ENCODE measurements at regions not wholly inside any gene's neighbourhood (a gene's known extent, or its start where the extent isn't known, plus 50 kb on each side); places are given as distances from the start of the nearest gene placed in this dataset.

DNA sequence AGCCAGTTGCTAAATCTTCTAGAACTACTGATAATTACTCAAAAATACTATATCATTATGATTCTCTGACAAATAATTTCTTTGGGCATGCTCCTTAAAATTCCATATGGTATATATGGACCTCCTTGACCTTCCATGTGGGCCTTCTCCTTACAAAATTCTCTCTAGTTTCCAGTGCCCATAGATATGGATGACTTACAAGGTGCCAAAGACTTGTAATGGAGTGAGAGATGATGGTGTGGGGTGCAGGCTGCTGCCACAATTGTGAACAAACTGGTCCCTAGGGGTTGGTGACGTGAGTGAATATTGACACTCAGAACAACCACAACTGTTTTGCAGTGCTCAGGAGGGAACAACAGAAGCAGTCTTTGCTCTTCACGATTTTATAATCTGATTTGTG, 378.9 kb downstream of the SNAPC1 start:
- intact Hi-C loops (cut with micrococcal nuclease) = no loop called here
- H3K27ac Mint-ChIP-seq = no peak overlapping the region
- Histone ChIP-seq H3K4me2 (replicated peaks; ENCODE audit: low read depth, low read length, poor library complexity, severe bottlenecking) (no peak overlapping the region), H2AFZ (ENCODE audit: insufficient read depth, low read depth, low read length, poor library complexity, severe bottlenecking) (no peak overlapping the region), H3K9ac (ENCODE audit: low read length) (no peak overlapping the region), H3K27me3 (replicated peaks in 1 of 4; ENCODE audit: control extremely low read depth in 1 of 4, control insufficient read depth in 3 of 4, insufficient read depth in 4 of 4, low read length in 3 of 4) (peaks cover 0 to 10% (median 2%) of the 10 kb centered on the region in 4 experiments), H3K79me2 (ENCODE audit: control insufficient read depth, insufficient read depth, low read length) (no peaks in the 10 kb centered on the region), H3K36me3 (replicated peaks in 1 of 2; ENCODE audit: control extremely low read depth in 1 of 2, control insufficient read depth in 1 of 2, extremely low read depth in 1 of 2, insufficient read depth in 2 of 2, low read length in 1 of 2) (no peaks in the 10 kb centered on the region), H4K20me1 (ENCODE audit: control insufficient read depth, insufficient read depth, low read length, poor library complexity, severe bottlenecking) (no peaks in the 10 kb centered on the region), H3K4me3 (ENCODE audit: control extremely low read depth in 1 of 5, extremely low read depth in 1 of 5, insufficient read depth in 1 of 5, low read depth in 2 of 5, low read length in 4 of 5) (no peak overlapping the region), H3K9me3 (ENCODE audit: control extremely low read depth in 1 of 3, control insufficient read depth in 2 of 3, insufficient read depth in 1 of 3, low read length in 2 of 3) (no peaks in the 10 kb centered on the region), H3K27ac (ENCODE audit: low read length in 2 of 2) (no peak overlapping the region), H3K4me1 (ENCODE audit: control insufficient read depth in 2 of 2, insufficient read depth in 2 of 2, low read length in 2 of 2) (no peaks in the 10 kb centered on the region)
- TF ChIP-seq, protein P1, sequence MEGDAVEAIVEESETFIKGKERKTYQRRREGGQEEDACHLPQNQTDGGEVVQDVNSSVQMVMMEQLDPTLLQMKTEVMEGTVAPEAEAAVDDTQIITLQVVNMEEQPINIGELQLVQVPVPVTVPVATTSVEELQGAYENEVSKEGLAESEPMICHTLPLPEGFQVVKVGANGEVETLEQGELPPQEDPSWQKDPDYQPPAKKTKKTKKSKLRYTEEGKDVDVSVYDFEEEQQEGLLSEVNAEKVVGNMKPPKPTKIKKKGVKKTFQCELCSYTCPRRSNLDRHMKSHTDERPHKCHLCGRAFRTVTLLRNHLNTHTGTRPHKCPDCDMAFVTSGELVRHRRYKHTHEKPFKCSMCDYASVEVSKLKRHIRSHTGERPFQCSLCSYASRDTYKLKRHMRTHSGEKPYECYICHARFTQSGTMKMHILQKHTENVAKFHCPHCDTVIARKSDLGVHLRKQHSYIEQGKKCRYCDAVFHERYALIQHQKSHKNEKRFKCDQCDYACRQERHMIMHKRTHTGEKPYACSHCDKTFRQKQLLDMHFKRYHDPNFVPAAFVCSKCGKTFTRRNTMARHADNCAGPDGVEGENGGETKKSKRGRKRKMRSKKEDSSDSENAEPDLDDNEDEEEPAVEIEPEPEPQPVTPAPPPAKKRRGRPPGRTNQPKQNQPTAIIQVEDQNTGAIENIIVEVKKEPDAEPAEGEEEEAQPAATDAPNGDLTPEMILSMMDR (IDR thresholded peaks at IDR 0.05) = no peak
- no peak for TF ChIP-seq EZH2 (IDR thresholded peaks at IDR 0.05; ENCODE audit: borderline replicate concordance, insufficient read depth, low read depth, low read length, poor library complexity, severe bottlenecking)
- WGBS (ENCODE audit: insufficient coverage) = 68% methylated on average over 2 of the region's 2 CpGs
- H3K4me3 Mint-ChIP-seq = no peak overlapping the region
- H3K4me1 Mint-ChIP-seq = no peaks in the 10 kb centered on the region
- CTCF ChIA-PET = no interaction called here
- H3K27me3 Mint-ChIP-seq = peaks cover 39% of the 10 kb centered on the region
- no peaks in the 10 kb centered on the region for H3K9me3 Mint-ChIP-seq (ENCODE audit: insufficient read depth)
- ATAC-seq (ENCODE audit: low read depth) = no peak
- DNase-seq = no peak
- POLR2A ChIA-PET = no interaction called here

- no peak for ATAC-seq (ENCODE audit: low read depth)
- H3K27ac Mint-ChIP-seq = no peak overlapping the region
- Histone ChIP-seq H2AFZ (ENCODE audit: insufficient read depth, low read depth, low read length, poor library complexity, severe bottlenecking) (no peak overlapping the region), H3K4me2 (replicated peaks; ENCODE audit: low read depth, low read length, poor library complexity, severe bottlenecking) (no peak overlapping the region), H3K27ac (ENCODE audit: low read length in 2 of 2) (no peak overlapping the region), H4K20me1 (ENCODE audit: control insufficient read depth, insufficient read depth, low read length, poor library complexity, severe bottlenecking) (no peaks in the 10 kb centered on the region), H3K36me3 (replicated peaks in 1 of 2; ENCODE audit: control extremely low read depth in 1 of 2, control insufficient read depth in 1 of 2, extremely low read depth in 1 of 2, insufficient read depth in 2 of 2, low read length in 1 of 2) (no peaks in the 10 kb centered on the region), H3K9me3 (ENCODE audit: control extremely low read depth in 1 of 3, control insufficient read depth in 2 of 3, insufficient read depth in 1 of 3, low read length in 2 of 3) (peaks cover 0 to 5% (median 0%) of the 10 kb centered on the region in 3 donors), H3K4me3 (ENCODE audit: control extremely low read depth in 1 of 5, extremely low read depth in 1 of 5, insufficient read depth in 1 of 5, low read depth in 2 of 5, low read length in 4 of 5) (no peak overlapping the region), H3K9ac (ENCODE audit: low read length) (no peak overlapping the region), H3K27me3 (replicated peaks in 1 of 4; ENCODE audit: control extremely low read depth in 1 of 4, control insufficient read depth in 3 of 4, insufficient read depth in 4 of 4, low read length in 3 of 4) (peaks cover 0 to 10% (median 2%) of the 10 kb centered on the region in 4 experiments), H3K4me1 (ENCODE audit: control insufficient read depth in 2 of 2, insufficient read depth in 2 of 2, low read length in 2 of 2) (no peaks in the 10 kb centered on the region), H3K79me2 (ENCODE audit: control insufficient read depth, insufficient read depth, low read length) (no peaks in the 10 kb centered on the region)
- no peak overlapping the region for H3K4me3 Mint-ChIP-seq
- ChIA-PET POLR2A (no interaction called here), CTCF (no interaction called here)
- H3K9me3 Mint-ChIP-seq (ENCODE audit: insufficient read depth) = peaks cover 10% of the 10 kb centered on the region
- WGBS (ENCODE audit: insufficient coverage) = no CpG with 5 or more reads among the region's 2 CpGs
- no peaks in the 10 kb centered on the region for H3K4me1 Mint-ChIP-seq
- peaks cover 30% of the 10 kb centered on the region for H3K27me3 Mint-ChIP-seq
- intact Hi-C loops (cut with micrococcal nuclease) = no loop called here
- DNase-seq = no peak
- TF ChIP-seq EZH2 (IDR thresholded peaks at IDR 0.05; ENCODE audit: borderline replicate concordance, insufficient read depth, low read depth, low read length, poor library complexity, severe bottlenecking) = no peak
- TF ChIP-seq, protein P1 (IDR thresholded peaks at IDR 0.05) = no peak
Observed at GRCh38 chr14:62143245-62143644, 381.0 kb downstream of the SNAPC1 start.
